Endothelial cell of umbilical vein (primary cell): ENCODE measurements at regions not wholly inside any gene's neighbourhood (a gene's known extent, or its start where the extent isn't known, plus 50 kb on each side); places are given as distances from the start of the nearest gene placed in this dataset.

ENCODE experiments used
- BruUV-seq: library from RNA; stranded (reverse); fragments of 400-500 nt; replicated peaks from 2 replicates; lab custom pipeline; 2021; lab: Mats Ljungman, UMichigan
- CTCF ChIA-PET: fragments of 300-600, 350-600 bp; sonication (Branson Sonifier 250); formaldehyde crosslinking; loops from one replicate; lab custom pipeline; 2021; ENCODE audit warnings: antibody characterized with exemption, inconsistent platforms; lab: Charles Lee
- POLR2A ChIA-PET: fragments of 300-600, 350-600 bp; sonication (Branson Sonifier 250); formaldehyde crosslinking; loops from one replicate; lab custom pipeline; 2021; ENCODE audit warnings: antibody characterized with exemption, inconsistent platforms; lab: Charles Lee
- DNase-seq: peaks from one replicate; pipeline ENCODE4 v3.0.0-alpha.2; 2011; ENCODE audit warnings: low read depth, low spot score
- FAIRE-seq: peaks from 2 replicates; lab custom pipeline; 2011; peaks lifted over from hg19 to GRCh38; lab: Jason Lieb, UNC
- H2AFZ ChIP-seq: 2 replicates; pipeline ENCODE4 v1.6.0; 2012; ENCODE audit warnings: low read depth, low read length, control low read depth, inconsistent platforms
- H3K27ac ChIP-seq: 2 replicates; pipeline ENCODE4 v1.5.1; 2011; ENCODE audit warnings: low read depth, mild to moderate bottlenecking, control low read depth, low read length, moderate library complexity; ENCODE audit not compliant: insufficient read depth
- H3K27me3 ChIP-seq, 2 experiments: 2 replicates each; pipeline versions ENCODE4 v1.6.0 to v1.6.1; 2011; ENCODE audit warnings: low read length in 2 of 2, mixed read lengths in 1 of 2; ENCODE audit not compliant: control insufficient read depth in 2 of 2, insufficient read depth in 2 of 2
- H3K36me3 ChIP-seq, 2 experiments: 2 replicates in 1 of 2; 3 replicates in 1 of 2; pipeline ENCODE4 v1.5.1; 2011; ENCODE audit warnings: low read length in 2 of 2, mild to moderate bottlenecking in 1 of 2, moderate library complexity in 1 of 2; ENCODE audit not compliant: control insufficient read depth in 2 of 2, insufficient read depth in 2 of 2; ENCODE audit errors: extremely low read depth in 1 of 2
- H3K4me1 ChIP-seq: 3 replicates; pipeline ENCODE4 v1.5.1; 2011; ENCODE audit warnings: mild to moderate bottlenecking, low read length; ENCODE audit not compliant: control insufficient read depth, insufficient read depth; ENCODE audit errors: extremely low read depth
- H3K4me2 ChIP-seq: 2 replicates; pipeline ENCODE4 v1.6.1; 2011; ENCODE audit warnings: low read length, control low read depth, mixed read lengths; ENCODE audit not compliant: insufficient read depth
- H3K4me3 ChIP-seq, 3 experiments: fragments of 200-600 bp in 1 of 3; sonication (generic), shearing (Covaris generic) in 1 of 3; replicated peaks in 1 of 3; 2 replicates each; pipeline ENCODE4 v1.5.1; 2011 to 2016; ENCODE audit warnings: control low read depth in 3 of 3, low read length in 3 of 3, mild to moderate bottlenecking in 2 of 3, inconsistent platforms in 1 of 3, low read depth in 1 of 3, moderate library complexity in 1 of 3; ENCODE audit not compliant: insufficient read depth in 1 of 3
- H3K79me2 ChIP-seq: 2 replicates; pipeline ENCODE4 v1.6.0; 2012; ENCODE audit warnings: low read length, inconsistent platforms; ENCODE audit not compliant: control insufficient read depth, insufficient read depth
- H3K9ac ChIP-seq: replicated peaks from 2 replicates; pipeline ENCODE3; 2011; ENCODE audit warnings: low read length, control low read depth; ENCODE audit not compliant: insufficient read depth; ENCODE audit errors: extremely low read depth
- H3K9me1 ChIP-seq: replicated peaks from 3 replicates; pipeline ENCODE4 v1.6.0; 2011; ENCODE audit warnings: mild to moderate bottlenecking, low read length; ENCODE audit not compliant: control insufficient read depth, insufficient read depth; ENCODE audit errors: extremely low read depth
- H3K9me3 ChIP-seq: replicated peaks from 2 replicates; pipeline ENCODE4 v1.5.1; 2012; ENCODE audit warnings: low read length, inconsistent platforms; ENCODE audit not compliant: control insufficient read depth, insufficient read depth
- H4K20me1 ChIP-seq: replicated peaks from 2 replicates; pipeline ENCODE3; 2011; ENCODE audit warnings: mild to moderate bottlenecking, low read length; ENCODE audit not compliant: control insufficient read depth, insufficient read depth; ENCODE audit errors: extremely low read depth
- EZH2 ChIP-seq: IDR thresholded peaks from 2 replicates; pipeline ENCODE4 v1.6.1; 2012; ENCODE audit warnings: borderline replicate concordance, low read depth, mild to moderate bottlenecking, moderate library complexity, low read length, inconsistent platforms; ENCODE audit not compliant: severe bottlenecking
- FOS ChIP-seq: IDR thresholded peaks from 2 replicates; pipeline ENCODE4 v1.6.1; 2011; ENCODE audit warnings: mild to moderate bottlenecking, low read length, moderate library complexity, borderline replicate concordance; ENCODE audit not compliant: insufficient read depth
- GATA2 ChIP-seq: IDR thresholded peaks from 2 replicates; pipeline ENCODE4 v1.7.0; 2011; ENCODE audit warnings: low read depth, mild to moderate bottlenecking, moderate library complexity, mixed read lengths, low read length; ENCODE audit not compliant: insufficient read length, insufficient read depth
- JUN ChIP-seq: IDR thresholded peaks from 2 replicates; pipeline ENCODE4 v1.6.1; 2011; ENCODE audit warnings: borderline replicate concordance, low read depth; ENCODE audit not compliant: insufficient read length, insufficient read depth
- MYC ChIP-seq: IDR thresholded peaks from one replicate; pipeline ENCODE4 v1.6.1; 2011; ENCODE audit warnings: mild to moderate bottlenecking, low read depth, low read length
- POLR2A ChIP-seq: IDR thresholded peaks from 2 replicates; pipeline ENCODE4 v1.6.1; 2012; ENCODE audit warnings: low read depth, mild to moderate bottlenecking, control low read depth, low read length
- POLR2AphosphoS5 ChIP-seq: IDR thresholded peaks from 2 replicates; pipeline ENCODE4 v1.6.1; 2012; ENCODE audit warnings: low read depth, mild to moderate bottlenecking, control low read depth, low read length, moderate library complexity; ENCODE audit not compliant: insufficient read depth
- dilution Hi-C: fragments of 300-500 bp; cut with MboI; formaldehyde crosslinking; loops from one replicate; pipeline ENCODE4 v1.15.0; 2019; ENCODE audit warnings: low sequenced_read_pairs; ENCODE audit not compliant: extremely low pct_ligation_motif_present
- intact Hi-C: fragments of 100-400 bp; cut with micrococcal nuclease; formaldehyde crosslinking; loops from one replicate; pipeline ENCODE4 v1.10.0; 2022
- TF ChIP-seq, protein P1 (sequence below): IDR thresholded peaks from 2 replicates; pipeline ENCODE4 v1.6.1; 2011; ENCODE audit not compliant: insufficient read depth, insufficient read length
- TF ChIP-seq, protein P2 (sequence below), 2 donors: IDR thresholded peaks; 1 replicate in 1 of 2; 2 replicates in 1 of 2; pipeline ENCODE4 v1.5.1; 2011; ENCODE audit warnings: low read length in 2 of 2, mild to moderate bottlenecking in 2 of 2, moderate library complexity in 2 of 2, control low read depth in 1 of 2, inconsistent platforms in 1 of 2, low read depth in 1 of 2; ENCODE audit not compliant: insufficient read depth in 1 of 2; ENCODE audit errors: extremely low read depth in 1 of 2

- no peak overlapping the region for H3K4me2 ChIP-seq
- no peaks in the 10 kb centered on the region for H3K79me2 ChIP-seq
- no peak overlapping the region for H3K9ac ChIP-seq
- no TSS peak for BruUV-seq
- H3K9me3 ChIP-seq = peaks cover 8% of the 10 kb centered on the region
- FAIRE-seq (no peak), DNase-seq (no peak)
- H3K36me3 ChIP-seq = no peaks in the 10 kb centered on the region
- H3K9me1 ChIP-seq = no peaks in the 10 kb centered on the region
- dilution Hi-C loops (no loop called here), intact Hi-C loops (no loop called here)
- TF ChIP-seq POLR2AphosphoS5 = no peak
- TF ChIP-seq FOS = no peak
- TF ChIP-seq, protein P1, sequence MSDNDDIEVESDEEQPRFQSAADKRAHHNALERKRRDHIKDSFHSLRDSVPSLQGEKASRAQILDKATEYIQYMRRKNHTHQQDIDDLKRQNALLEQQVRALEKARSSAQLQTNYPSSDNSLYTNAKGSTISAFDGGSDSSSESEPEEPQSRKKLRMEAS = no peak
- no peak for TF ChIP-seq GATA2
- no peak for TF ChIP-seq EZH2
- TF ChIP-seq MYC = no peak
- TF ChIP-seq, protein P2, sequence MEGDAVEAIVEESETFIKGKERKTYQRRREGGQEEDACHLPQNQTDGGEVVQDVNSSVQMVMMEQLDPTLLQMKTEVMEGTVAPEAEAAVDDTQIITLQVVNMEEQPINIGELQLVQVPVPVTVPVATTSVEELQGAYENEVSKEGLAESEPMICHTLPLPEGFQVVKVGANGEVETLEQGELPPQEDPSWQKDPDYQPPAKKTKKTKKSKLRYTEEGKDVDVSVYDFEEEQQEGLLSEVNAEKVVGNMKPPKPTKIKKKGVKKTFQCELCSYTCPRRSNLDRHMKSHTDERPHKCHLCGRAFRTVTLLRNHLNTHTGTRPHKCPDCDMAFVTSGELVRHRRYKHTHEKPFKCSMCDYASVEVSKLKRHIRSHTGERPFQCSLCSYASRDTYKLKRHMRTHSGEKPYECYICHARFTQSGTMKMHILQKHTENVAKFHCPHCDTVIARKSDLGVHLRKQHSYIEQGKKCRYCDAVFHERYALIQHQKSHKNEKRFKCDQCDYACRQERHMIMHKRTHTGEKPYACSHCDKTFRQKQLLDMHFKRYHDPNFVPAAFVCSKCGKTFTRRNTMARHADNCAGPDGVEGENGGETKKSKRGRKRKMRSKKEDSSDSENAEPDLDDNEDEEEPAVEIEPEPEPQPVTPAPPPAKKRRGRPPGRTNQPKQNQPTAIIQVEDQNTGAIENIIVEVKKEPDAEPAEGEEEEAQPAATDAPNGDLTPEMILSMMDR (IDR thresholded peaks at IDR 0.05; ENCODE audit: extremely low read depth in 1 of 2, insufficient read depth in 1 of 2, low read depth in 1 of 2, low read length in 2 of 2) = no peak
- no peak for TF ChIP-seq POLR2A
- TF ChIP-seq JUN = no peak
- H4K20me1 ChIP-seq = no peaks in the 10 kb centered on the region
- H3K4me1 ChIP-seq = no peaks in the 10 kb centered on the region
- H2AFZ ChIP-seq = no peak overlapping the region
- no peak overlapping the region for H3K27ac ChIP-seq
- no peak overlapping the region for H3K4me3 ChIP-seq
- ChIA-PET CTCF (no interaction called here), POLR2A (no interaction called here)
- no peaks in the 10 kb centered on the region for H3K27me3 ChIP-seq
Observed at GRCh38 chr12:61282790-61283575, 977.2 kb upstream of the USP15 start.
